RCC 7860 (cell line): ENCODE measurements at regions not wholly inside any gene's neighbourhood (a gene's known extent, or its start where the extent isn't known, plus 50 kb on each side); places are given as distances from the start of the nearest gene placed in this dataset.

Experiments used
- DNase-seq: peaks from one replicate; pipeline ENCODE4 v3.0.0-alpha.2; 2015; ENCODE audit warnings: low spot score
- FAIRE-seq: peaks from 2 replicates; lab custom pipeline; 2012; peaks lifted over from hg19 to GRCh38; lab: Jason Lieb, UNC

DNA sequence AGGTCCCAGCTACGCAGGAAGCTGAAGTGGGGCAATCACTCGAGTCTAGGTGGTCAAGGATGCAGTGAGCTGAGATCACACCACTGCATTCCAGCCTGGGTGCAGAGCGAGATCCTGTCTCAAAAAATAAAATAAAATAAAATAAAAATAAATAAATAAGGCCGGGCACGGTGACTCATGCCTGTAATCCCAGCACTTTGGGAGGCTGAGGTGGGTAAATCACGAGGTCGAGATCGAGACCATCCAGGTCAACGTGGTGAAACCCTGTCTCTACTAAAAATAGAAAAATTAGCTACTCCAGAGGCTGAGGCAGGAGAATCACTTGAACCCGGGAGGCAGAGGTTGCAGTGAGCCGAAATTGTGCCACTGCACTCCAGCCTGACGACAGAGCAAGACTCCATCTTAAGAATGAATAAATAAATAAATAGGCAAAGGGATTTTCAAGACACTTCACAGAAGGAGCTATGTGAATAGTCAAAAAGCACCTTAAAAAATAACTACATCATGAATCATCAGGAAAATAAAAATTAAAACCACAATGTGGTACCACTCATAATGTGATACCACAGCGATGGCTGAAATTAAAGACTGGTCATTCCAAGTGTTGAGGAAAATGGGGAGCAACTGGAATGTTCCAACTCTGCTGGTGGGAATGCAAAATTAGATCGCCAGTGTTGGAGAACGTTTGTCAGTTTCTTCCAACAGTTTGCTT, 92.9 kb upstream of the TBX3 start:
- FAIRE-seq (peak; percentile 29), DNase-seq (peak; percentile 57)

DNA sequence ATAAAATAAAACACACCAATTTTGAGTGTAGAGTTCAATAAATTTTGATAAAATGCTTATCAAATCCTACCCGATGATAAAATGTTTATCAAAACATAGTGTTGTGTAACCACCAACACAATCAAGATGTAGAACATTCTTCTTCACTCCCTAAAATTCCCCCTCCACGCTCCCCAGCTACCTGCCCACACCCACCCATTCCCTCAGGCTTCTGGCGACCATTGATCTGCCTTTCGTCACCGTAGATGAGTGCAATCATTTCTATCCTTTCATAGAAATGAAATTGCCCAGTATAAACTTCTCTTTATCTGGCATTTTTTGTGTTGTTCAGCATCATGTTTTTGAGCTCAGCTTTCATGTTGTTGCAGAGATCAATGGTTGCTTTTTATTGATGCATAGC, 90.7 kb upstream of the TBX3 start:
- FAIRE-seq (no peak), DNase-seq (no peak)

DNA sequence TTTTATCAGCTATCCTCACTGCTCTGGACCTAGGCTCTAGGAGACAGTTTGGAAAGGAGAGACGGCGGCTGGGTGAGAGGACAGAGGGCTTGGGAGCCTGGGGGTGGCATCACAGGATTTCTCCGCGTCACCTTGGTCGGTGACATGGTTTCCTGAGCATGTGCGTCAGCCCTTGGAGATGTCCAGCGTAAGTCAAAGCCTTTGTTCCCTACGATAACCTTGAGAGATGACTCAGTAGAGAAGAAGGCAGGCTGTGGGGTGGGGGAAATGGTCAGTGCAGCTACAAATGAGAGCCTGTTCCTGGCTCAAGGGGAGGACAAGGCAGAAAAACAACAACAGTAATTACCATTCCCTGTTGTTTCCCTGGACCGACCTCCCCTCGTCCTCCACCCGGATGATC, 90.2 kb upstream of the TBX3 start:
- DNase-seq (peak; percentile 25), FAIRE-seq (no peak)

DNA sequence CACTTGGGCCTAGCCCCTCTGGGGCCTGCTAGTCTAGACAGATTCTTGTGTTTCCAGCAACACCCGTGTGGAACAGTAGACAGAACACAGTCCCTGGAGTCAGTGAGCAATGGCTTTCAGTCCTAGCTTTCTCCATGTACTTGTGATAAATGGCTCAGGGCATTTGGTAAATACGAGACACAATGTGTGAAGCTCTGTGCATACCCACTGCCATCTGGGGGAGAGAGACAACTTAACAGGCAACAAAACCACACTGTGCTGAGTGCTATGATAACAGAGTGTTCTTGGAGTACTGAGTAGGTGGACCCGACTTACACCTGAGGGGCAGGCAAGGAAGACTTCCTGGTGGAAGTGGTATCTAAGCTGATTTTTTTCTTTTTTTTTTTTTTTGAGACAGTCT, 86.3 kb upstream of the TBX3 start:
- FAIRE-seq (no peak), DNase-seq (no peak)

DNA sequence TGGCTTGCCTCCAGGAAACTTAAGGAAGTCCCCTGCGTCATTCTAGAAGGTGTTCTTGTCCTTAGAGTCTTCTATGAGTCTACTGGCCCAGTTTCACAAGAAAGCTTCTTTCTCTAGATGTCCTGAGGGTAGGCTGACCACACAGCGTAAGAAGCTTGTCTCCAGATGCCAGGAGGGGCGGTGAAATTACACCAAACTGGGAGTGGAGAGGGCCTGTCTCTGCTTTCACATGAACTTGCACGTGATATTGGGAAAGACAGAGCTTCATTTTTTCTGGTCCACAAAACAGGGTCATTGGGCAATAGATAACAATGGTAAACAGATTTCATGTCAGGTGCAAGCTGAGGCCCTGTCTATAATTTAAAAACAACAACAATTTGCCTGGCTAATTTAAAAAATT, 85.7 kb upstream of the TBX3 start:
- DNase-seq (no peak), FAIRE-seq (no peak)

DNA sequence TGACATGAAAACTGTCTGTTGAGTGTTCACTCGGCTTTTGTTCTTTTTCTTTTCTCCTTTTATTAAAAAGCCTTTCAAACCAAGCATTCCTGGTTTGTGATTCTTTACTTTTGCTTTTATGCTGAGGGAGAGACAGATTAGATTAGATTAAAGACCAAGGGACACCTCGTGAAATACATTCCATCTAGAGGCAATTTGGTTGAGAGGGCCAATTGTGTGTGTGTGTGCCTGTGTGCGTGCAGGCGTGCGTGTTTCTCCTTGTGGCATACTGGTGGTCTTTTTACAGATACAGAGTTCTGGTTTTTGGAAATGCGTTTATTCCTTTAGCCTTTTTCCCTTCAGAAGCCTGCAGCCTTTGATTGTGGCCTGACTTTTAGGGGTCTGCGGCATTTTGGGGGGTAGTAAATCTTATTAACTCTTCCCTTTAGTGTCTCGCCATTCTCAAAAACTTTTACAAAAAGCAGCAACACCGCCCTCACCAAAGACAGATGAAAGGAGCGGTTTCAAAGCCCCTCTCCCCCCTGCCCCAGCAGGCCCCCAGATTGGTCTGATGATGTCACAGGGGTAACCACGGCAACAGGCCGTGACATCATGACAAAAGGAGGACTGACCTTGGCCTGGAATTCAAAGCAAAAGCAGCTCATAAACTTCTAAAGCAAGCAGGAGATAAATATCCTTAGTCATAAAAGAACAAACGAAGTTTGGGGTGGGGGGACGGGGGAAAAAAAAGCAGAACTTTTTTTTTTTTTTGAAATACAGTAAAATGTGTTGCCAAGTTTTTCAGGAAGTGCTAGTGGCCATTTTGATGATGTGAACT, 84.1 kb upstream of the TBX3 start:
- no peak for FAIRE-seq
- DNase-seq: no peak

DNA sequence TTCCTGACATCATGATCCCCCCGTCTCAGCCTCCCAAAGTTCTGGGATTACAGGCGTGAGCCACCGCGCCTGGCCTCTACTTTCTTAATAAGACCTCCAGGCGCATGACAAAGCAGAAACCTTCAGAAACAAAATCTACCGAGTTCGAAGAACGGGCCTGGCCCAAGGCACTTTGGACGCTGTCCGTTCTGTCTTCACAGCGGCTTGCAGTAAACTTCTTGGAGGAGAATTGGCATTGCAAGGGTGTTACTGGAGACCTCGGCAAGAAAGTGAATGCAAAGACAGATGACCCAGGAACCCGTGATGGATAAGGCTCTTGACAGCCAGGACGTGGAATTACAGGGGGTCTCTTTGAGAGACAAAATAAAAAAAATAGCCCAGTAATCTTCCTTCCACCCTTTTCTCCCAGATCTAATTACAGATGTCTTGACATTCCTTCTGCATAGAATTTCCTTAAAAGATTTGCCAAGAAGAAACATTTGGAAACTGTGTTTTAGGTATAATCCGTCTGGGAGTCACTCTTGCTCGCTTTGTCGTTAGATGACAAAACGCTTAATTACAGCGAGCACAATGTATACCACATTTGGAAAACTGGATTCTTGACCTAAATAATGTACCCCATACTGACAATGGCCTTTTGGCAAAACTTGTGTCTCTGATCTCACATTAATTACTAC, 83.2 kb upstream of the TBX3 start:
- no peak for DNase-seq
- no peak for FAIRE-seq

DNA sequence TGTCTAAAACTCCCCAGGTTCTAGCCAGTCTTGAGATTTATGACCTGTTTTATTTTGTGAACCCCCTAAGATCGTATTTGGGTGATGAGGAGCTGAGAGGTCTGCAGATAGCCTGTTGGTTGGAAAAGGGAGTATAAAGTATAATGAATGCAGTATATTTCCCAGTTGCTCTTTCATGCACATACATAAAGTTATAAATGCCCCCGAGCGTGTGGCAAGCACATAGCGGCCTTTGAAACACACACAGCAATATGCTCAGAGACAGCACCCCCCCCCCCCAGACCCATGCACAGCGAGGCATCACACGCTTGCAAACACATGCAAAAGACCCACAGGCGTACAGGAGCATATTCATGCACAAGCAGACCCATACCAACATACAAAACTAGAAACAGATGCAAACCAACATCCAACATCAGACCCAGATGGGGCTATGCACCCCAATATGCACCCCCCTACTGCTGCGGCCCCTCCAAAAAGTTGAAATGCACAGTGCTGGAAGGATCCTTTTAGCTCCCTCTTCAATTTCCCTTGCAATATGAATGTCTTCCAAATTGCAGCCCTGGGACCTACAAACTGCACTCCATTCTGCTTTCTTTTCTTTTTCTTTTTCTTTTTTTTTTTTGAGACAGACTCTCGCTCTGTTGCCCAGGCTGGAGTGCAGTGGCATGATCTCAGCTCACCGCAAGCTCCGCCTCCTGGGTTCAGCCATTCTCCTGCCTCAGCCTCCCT, 82.2 kb upstream of the TBX3 start:
- no peak for FAIRE-seq
- DNase-seq: no peak

DNA sequence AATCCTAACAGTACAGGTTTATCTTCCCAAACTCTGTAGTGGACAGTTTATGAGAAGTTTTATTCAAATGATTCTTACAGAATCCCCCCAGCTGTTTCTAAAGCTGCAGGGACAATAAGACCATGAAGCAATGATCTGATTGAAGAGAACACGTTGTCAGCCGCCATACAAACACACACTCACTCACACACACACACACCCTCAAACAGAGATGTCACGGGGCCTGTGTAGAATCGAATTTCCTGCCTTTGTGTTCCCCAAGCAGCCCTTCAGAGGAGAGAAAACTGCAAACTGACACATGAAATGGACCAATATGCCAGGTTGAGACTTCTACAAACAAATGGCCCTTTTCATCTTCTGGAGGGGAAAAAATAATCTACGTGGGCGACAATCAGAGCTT, 80.5 kb upstream of the TBX3 start:
- DNase-seq (no peak), FAIRE-seq (no peak)

DNA sequence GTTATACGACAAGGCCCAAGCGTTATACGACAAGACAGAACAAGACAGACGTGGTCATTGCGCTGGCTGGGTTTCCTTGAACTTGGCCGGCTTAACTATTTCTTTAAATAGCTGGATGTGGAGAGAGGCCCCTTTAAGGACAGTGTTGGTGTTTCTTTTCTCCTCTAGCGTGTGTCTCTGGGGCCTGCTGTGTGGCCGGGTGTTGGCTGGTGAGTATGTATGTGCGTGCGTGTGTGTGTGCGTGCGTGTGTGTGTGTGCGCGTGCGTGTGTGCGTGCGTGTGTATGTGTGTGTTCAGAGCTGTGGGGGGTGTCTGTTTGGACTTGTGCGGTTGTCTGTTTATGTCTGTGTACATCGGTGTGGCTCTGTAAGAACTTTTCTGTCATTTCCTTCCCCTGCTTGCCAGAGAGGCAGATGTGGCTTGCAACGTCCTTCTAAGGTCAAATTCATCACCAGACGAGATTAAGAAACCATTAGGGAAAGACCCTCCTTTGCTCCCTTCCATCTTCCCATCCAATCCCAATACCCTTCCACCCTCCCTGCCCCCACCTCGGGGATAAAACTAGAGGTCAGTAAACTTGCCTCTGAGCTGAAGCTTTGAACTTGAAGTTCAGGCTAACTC, 78.6 kb upstream of the TBX3 start:
- FAIRE-seq: no peak
- no peak for DNase-seq

DNA sequence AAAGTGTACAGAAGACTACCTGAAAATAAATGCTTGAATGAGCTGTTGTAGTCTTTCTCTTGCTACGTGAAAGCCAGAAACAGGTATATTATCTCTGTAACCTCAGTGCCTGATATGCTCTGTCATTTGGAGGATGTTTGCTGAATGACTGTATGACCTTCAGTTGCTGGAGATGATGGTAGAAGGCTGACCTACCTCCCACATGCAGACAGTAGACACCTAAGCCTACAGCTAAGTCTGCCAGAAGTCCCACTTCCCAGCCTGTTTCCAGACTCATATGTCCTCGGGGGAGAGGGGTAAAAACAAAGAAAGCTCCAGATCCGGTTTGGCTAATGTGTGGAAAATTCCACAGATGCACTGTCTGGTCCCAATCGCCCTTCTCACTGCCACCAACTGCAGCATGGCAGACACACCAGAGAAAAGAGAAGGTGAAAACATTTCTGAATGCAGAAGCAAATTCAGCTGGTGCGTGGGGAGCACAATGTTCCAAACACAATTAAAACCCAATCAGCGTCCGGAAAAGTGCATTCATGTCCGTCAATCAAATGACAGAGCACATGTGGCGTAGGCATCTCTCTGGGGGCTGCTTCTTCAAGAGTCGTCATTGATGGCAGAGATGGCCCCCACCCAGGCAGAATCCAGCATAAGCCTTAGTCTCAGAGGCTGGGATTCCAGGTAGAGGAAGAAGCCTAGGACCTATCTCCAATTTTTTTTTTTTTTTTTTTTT, 76.3 kb upstream of the TBX3 start:
- no peak for FAIRE-seq

DNA sequence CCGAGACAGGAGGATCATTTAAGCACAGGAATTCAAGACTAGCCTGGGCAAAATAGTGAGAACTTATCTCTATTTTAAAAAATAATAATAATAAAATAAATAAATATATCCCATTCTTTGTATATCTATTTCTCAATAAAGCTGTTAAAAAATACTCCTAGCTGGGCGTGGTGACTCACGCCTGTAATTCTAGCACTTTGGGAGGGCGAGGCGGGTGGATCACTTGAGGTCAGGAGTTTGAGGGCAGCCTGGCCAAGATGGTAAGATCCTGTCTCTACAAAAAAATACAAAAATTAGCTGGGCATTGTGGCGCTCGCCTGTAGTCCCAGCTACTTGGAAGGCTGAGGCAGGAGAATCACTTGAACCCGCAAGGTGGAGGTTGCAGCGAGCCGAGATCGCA, 75.7 kb upstream of the TBX3 start:
- DNase-seq (no peak), FAIRE-seq (no peak)

More for the DNA sequence above, 76.3 kb upstream of the TBX3 start:
- DNase-seq: no peak

DNA sequence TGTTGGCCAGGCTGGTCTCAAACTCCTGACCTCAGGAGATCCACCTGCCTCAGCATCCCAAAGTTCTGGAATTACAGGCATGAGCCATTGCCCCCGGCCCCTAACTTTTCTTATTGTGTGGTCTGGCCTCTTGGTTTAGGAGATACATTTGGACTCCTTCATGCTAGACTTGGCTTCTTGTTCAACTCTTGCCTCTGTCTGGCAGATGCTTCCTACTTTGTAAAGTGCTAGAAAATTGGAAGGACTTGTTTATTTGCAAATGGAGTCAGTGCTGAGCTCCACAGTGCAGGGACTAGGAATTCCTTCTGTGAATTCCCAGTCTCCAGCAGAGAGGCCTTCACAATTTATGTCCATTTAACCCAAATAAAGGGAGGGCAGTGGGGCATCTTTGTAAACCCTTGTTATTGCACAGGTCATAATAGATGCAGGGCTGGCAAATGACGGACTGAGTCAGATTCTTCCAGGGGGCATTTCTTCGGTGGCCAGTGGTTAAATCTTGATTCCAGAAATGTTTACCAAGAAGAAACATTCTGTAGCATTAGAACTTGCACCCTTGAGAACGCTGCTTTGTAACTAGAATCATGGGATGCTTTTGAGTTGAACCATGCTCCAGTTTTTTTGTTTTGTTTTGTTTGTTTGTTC, 73.8 kb upstream of the TBX3 start:
- FAIRE-seq: no peak
- DNase-seq: no peak

DNA sequence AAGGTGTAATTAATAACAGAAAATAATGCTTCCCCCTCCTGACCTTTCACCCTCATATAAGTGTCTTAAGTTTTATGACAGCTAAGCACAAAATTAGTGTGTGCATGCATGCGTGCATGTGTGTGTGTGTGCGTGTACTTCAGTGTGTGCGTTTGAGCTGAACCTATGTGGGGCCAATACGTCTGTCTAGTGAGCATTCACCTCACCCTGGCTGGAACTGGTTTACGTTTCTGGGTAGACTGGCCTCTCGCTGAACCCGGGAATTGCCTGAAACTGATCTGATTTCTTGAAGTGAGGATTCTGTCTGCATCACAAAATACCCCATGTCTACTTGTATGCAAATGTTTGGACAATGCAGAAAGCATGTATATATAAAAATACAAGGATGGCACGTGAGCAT, 68.2 kb upstream of the TBX3 start:
- DNase-seq: no peak
- no peak for FAIRE-seq

DNA sequence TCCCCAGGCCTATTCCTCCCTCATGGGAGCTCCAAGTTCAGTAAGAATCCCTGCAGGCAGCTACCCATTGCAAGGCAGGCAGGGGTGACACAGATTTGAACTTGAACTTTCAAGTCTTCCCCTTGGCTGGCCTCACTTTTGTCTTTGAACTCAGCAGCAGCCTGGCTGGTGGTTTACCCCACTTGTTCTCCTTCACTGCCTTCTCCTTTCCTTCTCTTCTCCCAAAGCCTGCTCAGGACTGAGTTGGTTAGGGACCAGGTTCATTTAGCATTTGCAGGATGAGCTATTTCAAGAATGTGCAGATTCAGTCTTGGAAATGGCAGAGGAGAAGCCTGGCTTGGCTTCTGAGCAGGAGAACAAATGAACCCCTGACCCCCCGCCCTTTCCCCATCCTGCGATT, 67.7 kb upstream of the TBX3 start:
- FAIRE-seq: no peak
- no peak for DNase-seq

DNA sequence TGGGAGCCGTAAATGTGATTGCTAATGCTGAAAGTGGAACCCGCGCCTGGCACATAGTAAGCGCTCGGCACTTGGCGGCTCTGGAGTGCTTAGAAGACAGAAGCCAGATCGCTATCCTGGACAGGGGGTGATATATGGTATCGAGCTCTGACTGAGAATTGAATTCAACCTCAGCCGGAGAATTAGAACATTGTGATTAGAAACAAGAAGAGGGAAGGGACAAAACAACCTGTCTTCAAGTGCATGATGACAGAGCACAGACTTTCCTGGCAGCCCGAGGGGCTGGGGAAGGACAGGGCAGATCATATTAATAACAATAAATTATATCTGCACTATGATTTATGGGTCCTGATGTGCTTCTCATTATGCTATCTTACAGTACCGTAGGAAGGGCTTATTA, 66.9 kb upstream of the TBX3 start:
- FAIRE-seq (no peak), DNase-seq (no peak)

DNA sequence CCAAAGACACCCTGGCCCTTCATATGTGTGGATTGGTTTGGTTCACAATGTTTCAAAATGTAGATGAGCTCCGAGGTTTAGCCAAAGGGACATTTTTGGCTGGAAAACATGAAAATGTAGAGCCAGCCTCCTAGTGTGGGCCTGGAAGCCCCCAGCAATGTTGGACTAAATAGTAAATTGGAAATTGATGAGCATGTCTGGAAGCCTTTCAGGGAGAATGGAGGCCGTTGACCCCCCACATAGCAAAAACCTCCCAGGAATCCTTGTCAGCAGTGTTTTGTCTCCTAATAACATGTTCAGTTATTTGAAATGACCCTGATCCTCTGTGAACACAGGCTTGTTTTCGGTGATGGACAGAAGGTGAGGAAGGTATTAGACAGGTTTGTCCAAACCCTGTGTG, 65.1 kb upstream of the TBX3 start:
- DNase-seq: no peak
- no peak for FAIRE-seq

DNA sequence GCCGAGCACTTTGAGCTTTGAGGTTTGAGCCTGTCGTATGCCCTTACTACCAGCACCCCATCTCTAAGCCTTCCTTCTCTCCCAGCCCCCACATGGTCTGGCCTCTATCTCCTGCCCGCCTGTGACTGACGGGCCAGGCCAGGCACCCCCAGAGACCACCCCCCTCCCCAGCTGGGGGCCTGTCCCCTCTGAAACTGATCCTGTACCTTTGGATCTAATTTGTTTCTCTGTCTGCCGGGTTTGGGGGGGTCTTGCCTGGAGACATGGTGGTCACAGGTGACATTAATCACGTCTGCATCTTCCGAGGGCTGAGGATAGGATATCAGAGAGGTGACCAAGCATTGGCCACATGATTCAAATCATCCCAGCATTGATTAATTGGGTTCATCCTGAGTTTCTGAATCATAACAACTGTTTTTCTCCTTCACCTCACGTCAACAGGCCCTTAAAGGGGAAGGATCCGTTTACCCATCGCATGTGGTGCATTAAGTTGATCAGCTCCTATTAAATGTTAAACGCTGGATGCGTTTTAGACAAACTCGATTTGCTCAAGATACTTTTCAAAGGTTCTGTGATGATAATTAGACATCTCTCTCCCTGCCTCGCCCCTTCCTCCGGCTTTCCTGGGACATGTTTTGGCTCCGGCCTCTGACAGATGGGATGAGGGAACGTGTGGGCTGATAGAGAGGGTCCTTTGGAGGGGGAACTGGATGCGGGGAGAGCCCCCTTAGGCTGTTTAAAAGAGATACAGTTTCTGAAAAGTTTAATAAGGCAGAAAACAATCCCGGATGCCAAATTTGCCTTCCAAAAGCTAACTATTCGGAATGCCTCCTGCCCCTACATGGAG, 63.3 kb upstream of the TBX3 start:
- FAIRE-seq: no peak
- DNase-seq: no peak
